CD4-positive, alpha-beta T cell treated with Interleukin-15 for 4 hours (primary cell): ENCODE measurements at regions not wholly inside any gene's neighbourhood (a gene's known extent, or its start where the extent isn't known, plus 50 kb on each side); places are given as distances from the start of the nearest gene placed in this dataset.
"Not testable (repeated sequence)": the region's sequence is repeated elsewhere in the genome, so short reads cannot be mapped to it uniquely, and the experiment has no call there.

Experiments used
- DNase-seq: peaks from one replicate; pipeline ENCODE4 v3.0.0-alpha.2; 2020; ENCODE audit warnings: low spot score

- no peak for DNase-seq
Measured at GRCh38 chr2:198916548-198917080, 541.1 kb downstream of the SATB2 start.

- no peak for DNase-seq
Measured at GRCh38 chr2:198913394-198914152, 544.2 kb downstream of the SATB2 start.

- no peak for DNase-seq
Measured at GRCh38 chr2:198909525-198910267, 548.0 kb downstream of the SATB2 start.

- DNase-seq: no peak
Measured at GRCh38 chr2:198905881-198906612, 551.7 kb downstream of the SATB2 start.

GRCh38 chr2:198901894-198902293 is 555.8 kb downstream of the SATB2 start:
- no peak for DNase-seq

- no peak for DNase-seq
Measured at GRCh38 chr2:198900141-198900540, 557.6 kb downstream of the SATB2 start.

GRCh38 chr2:198890490-198890889 is 567.2 kb downstream of the SATB2 start:
- DNase-seq: no peak

GRCh38 chr2:198883604-198884003 is 574.1 kb downstream of the SATB2 start:
- no peak for DNase-seq

GRCh38 chr2:198880986-198881385 is 576.8 kb downstream of the SATB2 start:
- no peak for DNase-seq

- no peak for DNase-seq
Measured at GRCh38 chr2:198880421-198880820, 577.3 kb downstream of the SATB2 start.

- DNase-seq: no peak
Measured at GRCh38 chr2:198874472-198874858, 583.3 kb downstream of the SATB2 start.

- no peak for DNase-seq
Measured at GRCh38 chr2:198873503-198874471, 584.0 kb downstream of the SATB2 start.

- DNase-seq: no peak
Measured at GRCh38 chr2:198863655-198864054, 594.1 kb downstream of the SATB2 start.

GRCh38 chr2:198861080-198861479 is 596.7 kb downstream of the SATB2 start:
- no peak for DNase-seq

GRCh38 chr2:198857246-198857645 is 600.5 kb downstream of the SATB2 start:
- no peak for DNase-seq

- not testable (repeated sequence) for DNase-seq
Measured at GRCh38 chr2:198855746-198856145, 602.0 kb downstream of the SATB2 start.

GRCh38 chr2:198852248-198852647 is 605.5 kb downstream of the SATB2 start:
- no peak for DNase-seq

- no peak for DNase-seq
Measured at GRCh38 chr2:198825534-198825933, 632.2 kb downstream of the SATB2 start.

- DNase-seq: no peak
Measured at GRCh38 chr2:198817536-198817935, 640.2 kb downstream of the SATB2 start.

GRCh38 chr2:198815626-198816025 is 642.1 kb downstream of the SATB2 start:
- no peak for DNase-seq

- no peak for DNase-seq
Measured at GRCh38 chr2:198811198-198811597, 646.5 kb downstream of the SATB2 start.
